Lower leg skin (tissue), 3 donors: ENCODE measurements at regions not wholly inside any gene's neighbourhood (a gene's known extent, or its start where the extent isn't known, plus 50 kb on each side); places are given as distances from the start of the nearest gene placed in this dataset.

ENCODE experiments used
- CTCF ChIP-seq, 3 donors: fragments of 450-650 bp; IDR thresholded peaks; one replicate each; pipeline ENCODE4 v1.5.1; 2016; ENCODE audit warnings: antibody characterized with exemption in 3 of 3, mild to moderate bottlenecking in 3 of 3, moderate library complexity in 2 of 3
- POLR2A ChIP-seq, 2 donors: fragments of 450-650 bp; IDR thresholded peaks; one replicate each; pipeline ENCODE4 v1.6.1; 2016 to 2017; ENCODE audit warnings: antibody characterized with exemption in 2 of 2, mild to moderate bottlenecking in 1 of 2, moderate library complexity in 1 of 2

DNA sequence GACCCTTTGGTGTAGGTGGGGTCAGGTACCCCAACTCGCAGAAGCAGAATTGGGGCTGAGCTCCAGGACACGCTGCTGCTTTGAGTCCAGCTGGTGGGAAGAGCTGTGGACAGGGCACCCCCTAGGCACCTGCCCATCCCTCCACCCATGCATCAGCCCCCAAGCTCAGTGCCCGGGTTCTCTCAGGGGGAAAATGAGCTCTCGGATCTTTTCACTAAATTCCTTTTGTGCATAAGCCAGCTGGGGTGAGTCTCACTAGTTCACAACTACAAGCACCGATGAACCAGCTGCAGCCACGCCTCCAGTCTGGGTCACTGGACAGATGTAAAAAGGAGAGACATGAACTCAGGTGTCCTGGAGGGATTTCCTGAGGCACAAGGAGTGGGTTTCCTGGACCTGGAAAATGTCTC, 286.8 kb downstream of the CRLF2 start:
- TF ChIP-seq CTCF (IDR thresholded peaks at IDR 0.05), result no peak
- no peak for TF ChIP-seq POLR2A (IDR thresholded peaks at IDR 0.05)
